Lower leg skin (tissue), 3 donors: ENCODE measurements at regions not wholly inside any gene's neighbourhood (a gene's known extent, or its start where the extent isn't known, plus 50 kb on each side); places are given as distances from the start of the nearest gene placed in this dataset.

Experiments used
- POLR2A ChIP-seq, 2 donors: fragments of 450-650 bp; IDR thresholded peaks; one replicate each; pipeline ENCODE4 v1.6.1; 2016 to 2017; ENCODE audit warnings: antibody characterized with exemption in 2 of 2, mild to moderate bottlenecking in 1 of 2, moderate library complexity in 1 of 2
- TF ChIP-seq, protein P1 (sequence below), 3 donors: fragments of 450-650 bp; IDR thresholded peaks; one replicate each; pipeline ENCODE4 v1.5.1; 2016; ENCODE audit warnings: antibody characterized with exemption in 3 of 3, mild to moderate bottlenecking in 3 of 3, moderate library complexity in 2 of 3

DNA sequence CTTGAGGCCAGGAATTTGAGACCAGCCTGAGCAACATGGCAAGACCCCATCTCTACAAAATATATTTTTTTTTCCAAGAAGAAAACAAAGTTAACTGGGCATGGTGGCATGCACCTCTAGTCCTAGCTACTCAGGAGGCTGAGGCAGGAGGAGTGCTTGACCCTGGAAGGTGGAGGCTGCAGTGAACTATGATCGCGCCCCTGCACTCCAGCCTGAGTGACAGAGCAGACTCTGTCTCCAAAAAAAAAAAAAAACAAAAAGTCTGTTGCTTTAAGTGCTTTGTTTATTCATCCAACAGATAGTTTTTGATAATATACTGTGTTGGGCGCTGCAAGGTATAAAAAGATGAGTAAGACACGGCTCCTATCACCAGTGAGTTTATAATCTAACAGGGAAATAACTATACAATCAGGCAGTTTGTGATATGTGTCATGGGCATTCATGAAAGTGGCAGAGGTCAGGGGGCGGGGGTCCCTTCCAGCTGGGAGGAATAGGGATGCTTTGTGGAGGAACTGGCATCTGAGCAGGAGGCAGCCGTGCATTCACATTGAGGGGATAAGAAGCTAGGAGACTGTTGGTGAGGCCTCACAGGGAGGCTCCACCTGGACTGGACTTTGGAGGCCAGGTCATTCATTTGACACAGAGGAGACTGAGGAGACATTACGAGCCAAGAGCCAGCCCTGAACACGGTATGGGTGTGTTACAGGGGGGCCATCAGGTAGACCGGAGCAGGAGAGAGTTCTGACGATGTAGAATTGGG is 67.3 kb upstream of the ERRFI1 start:
- TF ChIP-seq, protein P1, sequence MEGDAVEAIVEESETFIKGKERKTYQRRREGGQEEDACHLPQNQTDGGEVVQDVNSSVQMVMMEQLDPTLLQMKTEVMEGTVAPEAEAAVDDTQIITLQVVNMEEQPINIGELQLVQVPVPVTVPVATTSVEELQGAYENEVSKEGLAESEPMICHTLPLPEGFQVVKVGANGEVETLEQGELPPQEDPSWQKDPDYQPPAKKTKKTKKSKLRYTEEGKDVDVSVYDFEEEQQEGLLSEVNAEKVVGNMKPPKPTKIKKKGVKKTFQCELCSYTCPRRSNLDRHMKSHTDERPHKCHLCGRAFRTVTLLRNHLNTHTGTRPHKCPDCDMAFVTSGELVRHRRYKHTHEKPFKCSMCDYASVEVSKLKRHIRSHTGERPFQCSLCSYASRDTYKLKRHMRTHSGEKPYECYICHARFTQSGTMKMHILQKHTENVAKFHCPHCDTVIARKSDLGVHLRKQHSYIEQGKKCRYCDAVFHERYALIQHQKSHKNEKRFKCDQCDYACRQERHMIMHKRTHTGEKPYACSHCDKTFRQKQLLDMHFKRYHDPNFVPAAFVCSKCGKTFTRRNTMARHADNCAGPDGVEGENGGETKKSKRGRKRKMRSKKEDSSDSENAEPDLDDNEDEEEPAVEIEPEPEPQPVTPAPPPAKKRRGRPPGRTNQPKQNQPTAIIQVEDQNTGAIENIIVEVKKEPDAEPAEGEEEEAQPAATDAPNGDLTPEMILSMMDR (IDR thresholded peaks at IDR 0.05): no peak
- no peak for TF ChIP-seq POLR2A (IDR thresholded peaks at IDR 0.05)
